ENCODE measurements at regions not wholly inside any gene's neighbourhood (a gene's known extent, or its start where the extent isn't known, plus 50 kb on each side); places are given as distances from the start of the nearest gene placed in this dataset.

DNA sequence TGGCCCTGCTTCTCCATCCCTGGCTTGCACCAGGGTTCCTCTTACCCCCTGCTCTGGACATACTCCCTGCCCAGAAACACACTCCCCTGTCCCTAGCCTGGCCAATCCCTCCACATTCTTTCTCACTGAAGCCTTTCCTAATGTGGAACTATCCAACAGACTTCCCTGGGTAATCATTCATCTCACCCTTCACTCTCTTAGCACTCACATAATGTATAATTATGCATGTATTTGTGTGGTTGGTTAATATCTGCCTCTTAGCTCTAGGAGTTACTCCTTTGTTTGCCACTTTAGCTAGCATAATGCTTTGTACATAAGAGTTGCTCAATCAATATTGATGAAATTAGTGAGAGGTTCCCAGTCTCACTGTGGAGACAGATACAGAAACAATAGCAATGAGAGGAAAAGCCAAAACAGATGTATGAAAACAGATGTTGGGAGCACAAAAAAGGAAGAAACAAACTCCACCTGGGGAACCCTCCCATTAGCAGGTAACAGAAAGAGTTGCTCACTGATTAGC is 76.9 kb upstream of the WARS2 start:
- TF ChIP-seq, protein P1, sequence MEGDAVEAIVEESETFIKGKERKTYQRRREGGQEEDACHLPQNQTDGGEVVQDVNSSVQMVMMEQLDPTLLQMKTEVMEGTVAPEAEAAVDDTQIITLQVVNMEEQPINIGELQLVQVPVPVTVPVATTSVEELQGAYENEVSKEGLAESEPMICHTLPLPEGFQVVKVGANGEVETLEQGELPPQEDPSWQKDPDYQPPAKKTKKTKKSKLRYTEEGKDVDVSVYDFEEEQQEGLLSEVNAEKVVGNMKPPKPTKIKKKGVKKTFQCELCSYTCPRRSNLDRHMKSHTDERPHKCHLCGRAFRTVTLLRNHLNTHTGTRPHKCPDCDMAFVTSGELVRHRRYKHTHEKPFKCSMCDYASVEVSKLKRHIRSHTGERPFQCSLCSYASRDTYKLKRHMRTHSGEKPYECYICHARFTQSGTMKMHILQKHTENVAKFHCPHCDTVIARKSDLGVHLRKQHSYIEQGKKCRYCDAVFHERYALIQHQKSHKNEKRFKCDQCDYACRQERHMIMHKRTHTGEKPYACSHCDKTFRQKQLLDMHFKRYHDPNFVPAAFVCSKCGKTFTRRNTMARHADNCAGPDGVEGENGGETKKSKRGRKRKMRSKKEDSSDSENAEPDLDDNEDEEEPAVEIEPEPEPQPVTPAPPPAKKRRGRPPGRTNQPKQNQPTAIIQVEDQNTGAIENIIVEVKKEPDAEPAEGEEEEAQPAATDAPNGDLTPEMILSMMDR (IDR thresholded peaks at IDR 0.05; ENCODE audit: low read depth, low read length, missing control alignments) = no peak
- DNase-seq (ENCODE audit: low read depth) = no peak
- no peak overlapping the region for H3K4me3 ChIP-seq (ENCODE audit: low read depth, low read length)
- in situ Hi-C loops (cut with HindIII; ENCODE audit: low sequenced_read_pairs) = no loop called here

DNA sequence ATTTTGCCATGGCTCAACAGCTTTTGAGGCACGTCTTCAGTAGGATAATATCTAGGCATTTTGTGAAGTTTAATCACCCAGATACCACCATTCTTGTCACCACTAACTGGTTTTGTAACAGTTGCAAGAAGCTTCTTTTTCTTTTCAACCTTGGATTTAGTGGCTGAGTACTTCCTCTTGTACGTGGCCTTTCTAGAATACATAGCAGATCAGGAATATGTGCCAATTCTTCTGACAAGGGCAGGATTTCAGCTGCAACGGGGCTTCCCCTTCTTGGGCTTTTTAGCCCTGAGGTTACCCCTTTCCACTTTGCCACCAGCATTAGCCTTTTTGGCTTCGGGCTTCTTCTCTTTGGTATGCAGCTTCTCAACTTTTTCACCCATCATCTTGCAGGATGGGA is 79.3 kb upstream of the WARS2 start:
- TF ChIP-seq, protein P1 (IDR thresholded peaks at IDR 0.05; ENCODE audit: low read depth, low read length, missing control alignments) = no peak
- in situ Hi-C loops (cut with HindIII; ENCODE audit: low sequenced_read_pairs) = no loop called here
- H3K4me3 ChIP-seq (ENCODE audit: low read depth, low read length) = no peak overlapping the region
- no peak for DNase-seq (ENCODE audit: low read depth)

DNA sequence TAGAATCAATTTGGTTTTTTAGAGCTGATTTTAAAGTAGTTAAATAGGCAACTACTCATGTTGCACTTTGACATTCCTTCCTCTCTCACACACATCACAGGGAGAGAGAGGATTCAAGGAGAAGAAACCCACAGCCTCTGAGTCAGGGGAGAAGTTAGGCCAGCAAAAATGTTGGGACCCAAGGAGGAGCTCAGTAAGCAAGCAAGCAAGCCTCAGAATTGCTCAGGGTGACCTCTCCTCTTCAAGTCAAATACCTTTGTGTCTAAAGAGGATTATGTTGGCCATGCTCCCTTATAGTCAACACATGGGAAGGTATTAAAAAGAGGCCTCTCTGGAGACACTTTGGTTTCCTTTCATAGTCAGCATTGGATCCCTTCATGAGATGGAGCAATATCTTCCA is 80.5 kb upstream of the WARS2 start:
- H3K4me3 ChIP-seq (ENCODE audit: low read depth, low read length) = no peak overlapping the region
- in situ Hi-C loops (cut with HindIII; ENCODE audit: low sequenced_read_pairs) = no loop called here
- DNase-seq (ENCODE audit: low read depth) = no peak
- TF ChIP-seq, protein P1 (IDR thresholded peaks at IDR 0.05; ENCODE audit: low read depth, low read length, missing control alignments) = no peak

DNA sequence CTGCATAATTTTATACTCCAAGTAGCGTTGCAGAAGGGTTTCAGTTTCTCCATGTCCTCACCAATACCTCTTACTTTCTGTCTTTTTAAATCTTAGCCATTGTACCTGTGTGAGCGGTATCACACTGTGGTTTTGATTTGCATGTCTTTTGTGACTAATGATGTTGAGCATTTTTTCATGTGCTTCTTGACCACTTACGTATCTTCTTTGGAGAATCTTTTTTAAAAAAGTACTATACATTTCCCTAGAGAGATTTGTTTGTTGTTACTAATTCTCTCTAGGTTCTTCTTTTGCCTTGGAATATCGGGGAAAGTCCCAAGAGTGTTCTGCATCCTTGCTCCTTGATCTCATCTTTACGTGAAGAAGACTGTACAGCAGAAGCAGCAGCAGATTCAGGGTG is 81.8 kb upstream of the WARS2 start:
- no peak for DNase-seq (ENCODE audit: low read depth)
- no peak overlapping the region for H3K4me3 ChIP-seq (ENCODE audit: low read depth, low read length)
- TF ChIP-seq, protein P1 (IDR thresholded peaks at IDR 0.05; ENCODE audit: low read depth, low read length, missing control alignments) = no peak
- in situ Hi-C loops (cut with HindIII; ENCODE audit: low sequenced_read_pairs) = no loop called here

DNA sequence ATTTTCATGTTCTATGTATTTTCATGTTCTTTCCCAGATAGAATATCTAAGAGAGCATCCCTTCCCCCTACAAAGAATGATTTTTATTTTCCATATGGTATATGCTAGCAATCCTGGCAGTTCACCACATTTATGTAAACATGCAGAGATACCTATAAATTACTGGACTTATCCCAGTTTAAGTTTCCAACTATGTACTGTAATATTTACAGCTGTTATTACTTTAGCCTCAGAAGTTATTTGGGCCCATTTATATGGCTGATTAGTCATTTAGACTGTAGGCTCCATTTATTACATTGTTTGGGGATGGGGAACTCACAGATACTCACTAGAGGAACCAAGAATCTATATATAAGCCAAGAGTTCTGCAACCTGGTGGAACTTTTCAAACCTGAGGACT is 84.8 kb upstream of the WARS2 start:
- DNase-seq (ENCODE audit: low read depth) = no peak
- no peak overlapping the region for H3K4me3 ChIP-seq (ENCODE audit: low read depth, low read length)
- in situ Hi-C loops (cut with HindIII; ENCODE audit: low sequenced_read_pairs) = no loop called here
- TF ChIP-seq, protein P1 (IDR thresholded peaks at IDR 0.05; ENCODE audit: low read depth, low read length, missing control alignments) = no peak

DNA sequence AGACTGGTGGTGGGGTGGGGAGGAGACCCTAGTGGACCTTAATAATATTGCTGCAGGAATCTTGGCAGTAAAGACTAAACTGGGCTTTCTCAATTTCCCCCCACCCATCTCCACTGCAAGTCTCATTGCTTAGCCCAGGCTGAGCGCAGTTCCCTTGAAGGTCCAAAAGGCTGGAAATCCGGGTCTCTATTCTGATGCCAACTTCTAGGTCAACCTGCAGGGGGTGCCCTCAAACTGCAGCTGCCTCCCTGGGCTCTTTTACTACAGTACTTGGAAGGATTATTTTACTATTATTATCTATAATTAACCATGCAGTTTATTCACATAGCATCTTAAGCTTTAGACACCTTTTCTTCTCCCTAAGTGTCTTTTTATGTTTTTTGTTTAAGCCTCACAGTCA is 85.4 kb upstream of the WARS2 start:
- in situ Hi-C loops (cut with HindIII; ENCODE audit: low sequenced_read_pairs) = no loop called here
- no peak for DNase-seq (ENCODE audit: low read depth)
- H3K4me3 ChIP-seq (ENCODE audit: low read depth, low read length) = no peak overlapping the region
- TF ChIP-seq, protein P1 (IDR thresholded peaks at IDR 0.05; ENCODE audit: low read depth, low read length, missing control alignments) = no peak

DNA sequence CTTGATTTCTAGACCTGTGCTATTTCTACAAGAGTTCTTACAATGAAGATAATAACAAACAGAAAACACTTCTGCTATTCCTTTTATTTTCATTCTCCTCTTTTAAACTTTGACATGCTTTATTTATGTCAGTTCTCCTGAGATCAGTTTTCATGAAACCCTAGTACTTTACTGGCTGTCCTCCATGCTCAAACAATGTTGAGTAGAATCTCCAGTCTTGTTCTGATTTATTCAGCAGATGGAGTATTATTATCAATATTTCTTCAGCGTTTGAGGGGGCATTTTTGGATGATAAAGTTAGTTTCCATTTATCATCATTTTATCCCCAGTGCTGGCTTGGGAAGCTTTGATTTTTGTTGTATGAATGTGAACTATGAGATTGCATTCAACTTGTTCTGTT is 85.9 kb upstream of the WARS2 start:
- in situ Hi-C loops (cut with HindIII; ENCODE audit: low sequenced_read_pairs) = no loop called here
- no peak for DNase-seq (ENCODE audit: low read depth)
- H3K4me3 ChIP-seq (ENCODE audit: low read depth, low read length) = no peak overlapping the region
- TF ChIP-seq, protein P1 (IDR thresholded peaks at IDR 0.05; ENCODE audit: low read depth, low read length, missing control alignments) = no peak

Measured in astrocyte of the cerebellum (primary cell).